ENCODE measurements at regions not wholly inside any gene's neighbourhood (a gene's known extent, or its start where the extent isn't known, plus 50 kb on each side); places are given as distances from the start of the nearest gene placed in this dataset.

GRCh38 chr2:147133286-147133908, 711.4 kb upstream of the ACVR2A start:
- Histone ChIP-seq H3K9me3 (no peaks in the 10 kb centered on the region), H3K4me1 (ENCODE audit: low read depth) (no peaks in the 10 kb centered on the region), H3K4me3 (no peak overlapping the region), H3K36me3 (ENCODE audit: low read depth) (no peaks in the 10 kb centered on the region)
- DNase-seq (no peak), ATAC-seq (no peak)
- no peak for TF ChIP-seq CTCF (IDR thresholded peaks at IDR 0.05)
- intact Hi-C loops (cut with DNase I, micrococcal nuclease), result no loop called here

GRCh38 chr2:147125145-147125544, 719.7 kb upstream of the ACVR2A start:
- H3K4me3 ChIP-seq, result no peak overlapping the region
- no peak for TF ChIP-seq CTCF (IDR thresholded peaks at IDR 0.05)
- intact Hi-C loops (cut with DNase I, micrococcal nuclease), result no loop called here
- no peak for ATAC-seq
- no peaks in the 10 kb centered on the region for H3K36me3 ChIP-seq (ENCODE audit: low read depth)
- no peak for DNase-seq
- no peaks in the 10 kb centered on the region for H3K9me3 ChIP-seq
- H3K4me1 ChIP-seq (ENCODE audit: low read depth), result no peaks in the 10 kb centered on the region

- no peaks in the 10 kb centered on the region for H3K4me1 ChIP-seq (ENCODE audit: low read depth)
- no peak for ATAC-seq
Observed at GRCh38 chr2:147122944-147123343, 721.9 kb upstream of the ACVR2A start.

GRCh38 chr2:147110962-147111361, 733.9 kb upstream of the ACVR2A start:
- H3K4me1 ChIP-seq (ENCODE audit: low read depth), result no peaks in the 10 kb centered on the region
- no peaks in the 10 kb centered on the region for H3K36me3 ChIP-seq (ENCODE audit: low read depth)
- no peak for DNase-seq
- no peak for TF ChIP-seq CTCF (IDR thresholded peaks at IDR 0.05)
- no peak overlapping the region for H3K4me3 ChIP-seq
- intact Hi-C loops (cut with DNase I, micrococcal nuclease), result no loop called here
- no peak for ATAC-seq
- no peaks in the 10 kb centered on the region for H3K9me3 ChIP-seq

More at GRCh38 chr2:147122944-147123343, 721.9 kb upstream of the ACVR2A start:
- no peak overlapping the region for H3K4me3 ChIP-seq
- no peak for TF ChIP-seq CTCF (IDR thresholded peaks at IDR 0.05)
- H3K36me3 ChIP-seq (ENCODE audit: low read depth), result no peaks in the 10 kb centered on the region
- no peak for DNase-seq
- intact Hi-C loops (cut with DNase I, micrococcal nuclease), result no loop called here
- no peaks in the 10 kb centered on the region for H3K9me3 ChIP-seq

GRCh38 chr2:147110317-147110716, 734.5 kb upstream of the ACVR2A start:
- DNase-seq (no peak), ATAC-seq (no peak)
- Histone ChIP-seq H3K9me3 (no peaks in the 10 kb centered on the region), H3K4me1 (ENCODE audit: low read depth) (no peaks in the 10 kb centered on the region), H3K36me3 (ENCODE audit: low read depth) (no peaks in the 10 kb centered on the region), H3K4me3 (no peak overlapping the region)
- TF ChIP-seq CTCF (IDR thresholded peaks at IDR 0.05), result no peak
- intact Hi-C loops (cut with DNase I, micrococcal nuclease), result no loop called here

- no peak for ATAC-seq
- intact Hi-C loops (cut with DNase I, micrococcal nuclease), result no loop called here
Observed at GRCh38 chr2:147109291-147109690, 735.5 kb upstream of the ACVR2A start.

More at GRCh38 chr2:147109291-147109690, 735.5 kb upstream of the ACVR2A start:
- TF ChIP-seq CTCF (IDR thresholded peaks at IDR 0.05), result no peak
- H3K4me1 ChIP-seq (ENCODE audit: low read depth), result no peaks in the 10 kb centered on the region
- H3K4me3 ChIP-seq, result no peak overlapping the region
- no peak for DNase-seq
- no peaks in the 10 kb centered on the region for H3K9me3 ChIP-seq
- no peaks in the 10 kb centered on the region for H3K36me3 ChIP-seq (ENCODE audit: low read depth)

Data from mucosa of descending colon (tissue), 3 donors.